ENCODE measurements at regions not wholly inside any gene's neighbourhood (a gene's known extent, or its start where the extent isn't known, plus 50 kb on each side); places are given as distances from the start of the nearest gene placed in this dataset.
"Not testable (repeated sequence)": the region's sequence is repeated elsewhere in the genome, so short reads cannot be mapped to it uniquely, and the experiment has no call there.

- no peak for DNase-seq (ENCODE audit: low read depth)
Observed at GRCh38 chr14:38710196-38710595, 392.8 kb downstream of the SEC23A start.

DNA sequence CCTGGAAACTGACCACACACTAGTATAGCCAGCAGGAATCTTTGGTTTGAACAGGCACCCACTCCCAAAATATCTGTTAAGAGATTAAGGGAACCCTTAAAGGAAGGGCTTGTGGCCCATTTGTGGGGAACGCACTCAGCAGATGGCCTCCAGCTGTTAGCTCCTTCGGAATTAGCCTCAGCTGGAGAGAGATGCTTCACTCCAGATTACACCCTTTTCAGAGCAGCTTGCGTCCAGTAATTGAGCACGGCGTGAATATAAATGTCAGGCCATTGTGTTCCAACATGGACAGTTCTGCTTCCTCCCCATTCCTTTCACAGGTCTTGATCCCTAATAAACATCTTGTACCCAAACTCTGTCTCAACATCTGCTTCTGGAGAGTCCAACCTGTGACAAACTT is 397.8 kb downstream of the SEC23A start:
- no peak for DNase-seq (ENCODE audit: low read depth)

DNA sequence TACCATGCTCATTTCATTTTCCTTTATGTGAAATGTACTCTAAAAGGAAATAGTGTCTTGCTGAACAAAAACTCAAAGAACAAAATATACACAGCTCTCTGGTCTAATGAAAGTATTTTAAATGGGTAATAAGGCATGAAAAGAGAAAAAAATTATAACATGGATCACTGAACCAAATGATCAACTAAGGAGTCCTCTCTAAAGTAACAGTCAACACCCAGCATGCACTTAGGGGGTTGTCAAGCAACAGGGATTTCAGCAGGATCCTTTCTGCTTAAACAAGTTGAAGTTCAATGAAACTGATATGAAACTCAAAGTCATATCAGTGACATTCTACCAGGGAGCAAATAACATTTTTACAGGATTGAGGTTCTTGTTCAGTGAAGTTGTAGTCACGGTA is 398.8 kb downstream of the SEC23A start:
- no peak for DNase-seq (ENCODE audit: low read depth)

- no peak for DNase-seq (ENCODE audit: low read depth)
Observed at GRCh38 chr14:38696925-38697324, 406.1 kb downstream of the SEC23A start.

GRCh38 chr14:38693423-38693822 is 409.6 kb downstream of the SEC23A start:
- no peak for DNase-seq (ENCODE audit: low read depth)

DNA sequence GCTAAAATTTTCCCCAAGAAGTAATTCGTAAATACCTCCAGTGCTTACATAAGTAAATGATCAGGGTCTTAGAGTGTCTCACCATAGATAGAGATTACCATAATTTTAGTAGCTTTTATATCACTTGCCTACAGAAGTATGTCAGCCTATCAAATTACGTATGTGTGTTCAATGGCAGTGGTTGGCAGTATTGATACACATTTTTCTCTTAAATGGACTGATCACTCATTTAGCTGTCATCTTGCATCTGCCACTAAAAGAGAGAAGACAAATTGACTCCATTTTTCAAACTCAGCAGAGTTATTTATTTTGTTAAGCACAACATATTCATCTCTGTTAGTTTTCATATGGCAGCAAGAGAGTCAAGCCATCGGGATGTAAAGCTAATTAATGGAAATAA is 413.1 kb upstream of the CLEC14A start:
- no peak for DNase-seq (ENCODE audit: low read depth)

GRCh38 chr14:38663382-38663781 is 407.5 kb upstream of the CLEC14A start:
- no peak for DNase-seq (ENCODE audit: low read depth)

DNA sequence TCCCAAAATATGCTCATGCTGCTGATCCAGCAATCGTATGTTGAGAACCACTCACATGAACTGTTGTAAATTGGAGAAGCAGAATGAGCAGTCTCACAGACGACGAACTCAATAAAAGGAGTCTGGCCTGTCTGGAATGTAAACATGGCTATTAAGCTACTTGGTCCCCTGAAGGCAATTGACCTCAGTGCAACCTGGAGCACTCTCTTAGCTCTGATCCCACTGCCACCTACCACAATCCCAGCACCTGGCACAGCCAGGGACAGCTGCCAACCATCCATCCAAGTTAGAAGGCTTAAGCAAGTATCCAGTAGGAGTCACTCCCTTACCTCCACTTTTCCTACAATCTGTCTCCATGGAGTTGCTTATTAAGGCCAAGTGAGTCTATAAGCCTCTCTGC is 406.9 kb upstream of the CLEC14A start:
- no peak for DNase-seq (ENCODE audit: low read depth)

DNA sequence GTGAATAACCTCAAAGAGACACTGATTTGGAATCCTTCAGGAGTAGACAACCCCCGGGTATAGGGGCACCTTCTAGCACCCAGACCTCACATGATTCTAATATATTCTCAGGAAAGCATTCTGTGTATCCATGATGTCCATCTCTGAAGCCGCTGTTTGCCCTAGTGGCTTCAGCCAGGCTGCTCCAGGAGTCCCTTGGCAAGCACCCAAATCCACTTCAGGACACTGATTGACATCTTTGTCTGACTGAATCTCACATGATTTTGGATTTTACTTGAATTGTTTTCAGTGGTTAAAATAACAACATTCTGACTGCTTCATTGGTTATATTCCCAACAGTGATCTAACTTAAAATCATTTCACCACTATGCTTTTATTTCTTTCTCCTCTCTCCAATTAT is 390.5 kb upstream of the CLEC14A start:
- DNase-seq (ENCODE audit: low read depth): no peak

GRCh38 chr14:38634913-38635312 is 379.0 kb upstream of the CLEC14A start:
- not testable (repeated sequence) for DNase-seq (ENCODE audit: low read depth)

- DNase-seq (ENCODE audit: low read depth): no peak
Observed at GRCh38 chr14:38629412-38629811, 373.5 kb upstream of the CLEC14A start.

DNA sequence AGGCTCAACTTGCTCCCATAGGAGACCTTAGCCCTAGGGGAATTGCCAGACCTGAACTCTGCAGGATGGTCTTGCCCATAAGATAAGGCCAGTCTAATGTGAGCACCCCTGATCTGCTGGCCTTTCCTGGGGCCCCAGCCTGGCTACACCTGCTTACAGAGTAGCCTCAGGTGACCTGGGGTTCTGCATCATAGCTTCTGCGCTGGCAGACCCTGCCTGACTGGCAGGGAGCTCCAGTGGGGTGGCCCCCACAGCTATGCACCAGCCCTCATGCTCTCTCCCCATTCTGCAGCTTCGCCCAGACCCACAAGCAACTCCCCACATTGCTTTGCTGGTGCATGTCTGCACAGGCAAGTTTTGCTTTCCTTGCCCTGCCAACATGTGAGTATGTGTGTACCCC is 371.3 kb upstream of the CLEC14A start:
- DNase-seq (ENCODE audit: low read depth): no peak

GRCh38 chr14:38623661-38624060 is 367.8 kb upstream of the CLEC14A start:
- peak; percentile 22 for DNase-seq (ENCODE audit: low read depth)

GRCh38 chr14:38618514-38618913 is 362.6 kb upstream of the CLEC14A start:
- no peak for DNase-seq (ENCODE audit: low read depth)

DNA sequence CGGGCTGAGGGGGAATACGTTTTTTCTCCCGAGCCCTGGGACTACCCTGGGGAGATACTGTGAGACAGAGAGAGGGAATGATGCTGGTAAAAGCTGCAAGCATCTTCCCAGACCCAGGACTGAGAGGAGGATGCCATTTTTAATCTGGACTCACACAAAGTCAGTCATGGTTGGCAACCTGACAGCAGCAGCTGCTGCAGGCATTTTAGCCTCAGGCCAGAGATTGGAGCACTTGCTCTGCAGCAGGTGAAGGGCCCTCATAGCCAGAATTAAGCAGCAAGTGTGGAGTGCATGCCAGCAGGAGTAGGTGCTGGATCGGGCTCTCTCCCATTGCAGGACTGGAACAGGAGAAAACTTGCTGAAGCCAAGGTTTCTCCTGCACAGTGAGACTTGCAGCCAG is 361.1 kb upstream of the CLEC14A start:
- peak; percentile 6 for DNase-seq (ENCODE audit: low read depth)

DNA sequence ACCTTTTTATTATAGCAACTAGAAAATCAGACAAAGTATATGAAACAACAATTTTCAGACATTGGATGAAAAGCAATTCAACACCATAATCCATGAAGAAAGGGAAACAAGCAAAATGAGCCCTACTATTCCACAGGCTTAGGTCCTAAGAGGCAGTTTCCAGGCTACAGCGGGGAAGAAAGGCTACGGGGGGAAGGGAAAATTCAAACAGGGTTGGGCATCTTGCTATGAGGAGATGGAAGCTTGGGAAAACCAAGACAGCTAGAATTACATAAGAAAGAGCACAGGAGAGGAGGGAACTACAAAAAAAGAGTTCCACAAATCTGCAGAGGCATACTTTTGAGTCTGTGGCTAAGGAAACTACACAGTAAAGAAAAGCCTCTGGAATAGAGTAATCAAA is 356.0 kb upstream of the CLEC14A start:
- no peak for DNase-seq (ENCODE audit: low read depth)

- DNase-seq (ENCODE audit: low read depth): no peak
Observed at GRCh38 chr14:38608244-38608643, 352.4 kb upstream of the CLEC14A start.

DNA sequence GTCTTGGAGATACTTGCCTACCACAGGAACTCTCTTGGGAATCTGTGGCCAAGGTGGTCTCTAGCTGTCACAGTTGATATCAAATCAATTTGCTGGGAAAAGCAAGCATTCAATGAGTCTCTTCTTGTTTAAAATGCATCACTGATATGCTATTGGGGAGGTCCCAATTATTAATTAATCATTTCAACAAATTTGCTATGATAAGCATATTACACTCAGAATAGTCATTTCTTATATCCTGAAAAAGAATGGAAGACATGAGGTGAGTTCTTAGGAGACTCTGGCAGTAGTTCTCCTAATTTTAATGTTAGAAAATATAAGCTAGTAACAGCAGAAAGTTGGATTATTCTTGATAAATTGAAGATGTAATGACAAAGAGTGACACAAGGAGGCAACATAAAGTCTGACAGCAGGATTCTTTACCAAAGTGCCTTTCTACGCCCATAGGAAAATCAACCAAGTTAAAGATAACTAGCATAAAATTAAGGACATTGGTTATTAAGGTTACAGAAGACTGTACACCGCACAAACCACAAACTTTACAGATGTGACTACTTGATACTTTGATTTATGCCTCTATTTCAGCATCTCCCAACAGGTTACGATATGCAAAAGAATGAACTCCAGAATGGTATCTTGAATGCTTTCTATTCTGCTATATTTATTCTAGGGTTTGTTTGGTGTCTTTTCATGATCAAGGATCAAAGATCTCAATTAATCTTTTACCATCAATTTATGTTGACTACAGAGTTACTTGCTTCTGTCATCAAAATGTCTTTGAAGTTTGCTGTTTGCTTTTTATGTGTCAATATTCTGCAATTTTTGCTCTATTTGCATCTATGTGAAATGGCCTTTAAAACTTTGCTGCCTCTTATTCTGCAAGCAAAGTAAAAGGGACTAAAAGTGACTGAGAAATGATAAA is 349.6 kb upstream of the CLEC14A start:
- DNase-seq (ENCODE audit: low read depth): no peak

GRCh38 chr14:38600572-38600971 is 344.7 kb upstream of the CLEC14A start:
- DNase-seq (ENCODE audit: low read depth): peak; percentile 63

GRCh38 chr14:38593476-38593875 is 337.6 kb upstream of the CLEC14A start:
- no peak for DNase-seq (ENCODE audit: low read depth)

GRCh38 chr14:38592764-38593442 is 337.0 kb upstream of the CLEC14A start:
- no peak for DNase-seq (ENCODE audit: low read depth)

DNA sequence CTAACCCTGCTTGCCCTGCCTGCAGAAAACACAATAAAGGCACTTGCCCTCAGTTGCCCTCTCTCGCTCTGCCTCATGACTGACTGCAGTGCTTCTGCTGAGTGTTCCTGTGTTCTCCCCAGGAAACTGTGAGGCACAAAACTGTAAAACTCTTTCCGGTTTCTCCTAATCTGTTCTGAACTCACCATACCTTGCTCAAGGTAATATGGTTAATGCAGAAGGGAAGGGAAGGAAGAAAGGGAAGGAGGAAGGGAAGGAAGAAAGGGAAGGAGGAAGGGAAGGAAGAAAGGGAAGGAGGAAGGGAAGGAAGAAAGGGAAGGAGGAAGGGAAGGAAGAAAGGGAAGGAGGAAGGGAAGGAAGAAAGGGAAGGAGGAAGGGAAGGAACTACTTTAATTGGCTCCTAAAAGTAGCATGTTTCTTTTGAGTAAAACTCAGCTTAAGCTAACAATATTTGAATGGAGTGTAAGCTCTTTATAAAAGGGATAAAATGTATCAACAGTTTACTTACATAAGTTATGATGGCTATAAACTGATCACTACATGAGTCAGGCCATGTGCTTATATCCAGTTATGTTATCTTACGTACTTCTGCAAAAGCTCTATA is 334.0 kb upstream of the CLEC14A start:
- no peak for DNase-seq (ENCODE audit: low read depth)

GRCh38 chr14:38583471-38583870 is 327.6 kb upstream of the CLEC14A start:
- DNase-seq (ENCODE audit: low read depth): no peak
